ENCODE measurements at regions not wholly inside any gene's neighbourhood (a gene's known extent, or its start where the extent isn't known, plus 50 kb on each side); places are given as distances from the start of the nearest gene placed in this dataset.

- H3K9me3 ChIP-seq, result peaks cover 0 to 10% (median 0%) of the 10 kb centered on the region in 3 donors
- ATAC-seq (no peak), DNase-seq (no peak)
- no peaks in the 10 kb centered on the region for H3K4me1 ChIP-seq
- H3K4me3 ChIP-seq, result no peak overlapping the region
- H3K36me3 ChIP-seq (replicated peaks in 1 of 2; ENCODE audit: insufficient read depth in 1 of 2, low read depth in 2 of 2), result no peaks in the 10 kb centered on the region
- H3K27me3 ChIP-seq, result no peaks in the 10 kb centered on the region
- 95 to 96% methylated on average over 2 of the region's 2 CpGs for WGBS, 2 donors
- H3K27ac ChIP-seq, result no peak overlapping the region
- no peak for TF ChIP-seq POLR2A (IDR thresholded peaks at IDR 0.05)
- no peak for TF ChIP-seq CTCF (IDR thresholded peaks at IDR 0.05)
- intact Hi-C loops (cut with DNase I), result no loop called here
Observed at GRCh38 chr5:143537056-143537455, 133.6 kb upstream of the NR3C1 start.

- WGBS, 2 donors, result 80 to 98% methylated on average over 1 to 3 of the region's 3 CpGs
- H3K27ac ChIP-seq, result no peak overlapping the region
- H3K36me3 ChIP-seq (replicated peaks in 1 of 2; ENCODE audit: insufficient read depth in 1 of 2, low read depth in 2 of 2), result no peaks in the 10 kb centered on the region
- ATAC-seq (no peak), DNase-seq (peak in 3 of 4 donors; percentile 6 to 36 (median 12))
- no peaks in the 10 kb centered on the region for H3K27me3 ChIP-seq
- TF ChIP-seq POLR2A (IDR thresholded peaks at IDR 0.05), result no peak
- no peak for TF ChIP-seq CTCF (IDR thresholded peaks at IDR 0.05)
- no peaks in the 10 kb centered on the region for H3K4me1 ChIP-seq
- no peak overlapping the region for H3K4me3 ChIP-seq
- intact Hi-C loops (cut with DNase I), result no loop called here
- H3K9me3 ChIP-seq, result peaks cover 0 to 10% (median 0%) of the 10 kb centered on the region in 3 donors
Observed at GRCh38 chr5:143536364-143536763, 132.9 kb upstream of the NR3C1 start.

DNA sequence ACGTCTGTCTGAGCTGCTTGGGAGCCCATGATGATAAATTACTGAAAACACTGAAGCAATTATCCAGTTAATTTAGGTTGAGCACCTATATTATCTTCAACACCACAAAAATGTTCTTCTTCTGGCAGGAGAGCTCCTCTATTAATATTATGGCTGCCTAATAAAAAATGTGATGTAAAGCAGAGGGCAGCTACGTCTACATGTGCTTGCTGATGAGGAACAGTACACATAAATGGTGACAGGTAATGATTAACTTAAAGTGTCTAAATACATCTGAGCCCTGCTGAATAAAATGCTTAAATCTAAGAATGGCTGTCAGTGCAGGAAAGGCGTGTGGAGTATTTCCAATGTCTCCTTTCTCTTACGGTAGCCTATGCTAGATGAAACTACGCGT lies 131.3 kb upstream of the NR3C1 start:
- Histone ChIP-seq H3K36me3 (replicated peaks in 1 of 2; ENCODE audit: insufficient read depth in 1 of 2, low read depth in 2 of 2) (no peaks in the 10 kb centered on the region), H3K9me3 (peaks cover 0 to 10% (median 0%) of the 10 kb centered on the region in 3 donors), H3K27me3 (no peaks in the 10 kb centered on the region), H3K4me3 (no peak overlapping the region), H3K27ac (no peak overlapping the region), H3K4me1 (no peaks in the 10 kb centered on the region)
- DNase-seq, result no peak
- no peak for ATAC-seq
- no peak for TF ChIP-seq CTCF (IDR thresholded peaks at IDR 0.05)
- no peak for TF ChIP-seq POLR2A (IDR thresholded peaks at IDR 0.05)
- intact Hi-C loops (cut with DNase I), result no loop called here
- 72 to 78% methylated on average over 6 of the region's 6 CpGs for WGBS, 2 donors

GRCh38 chr5:143533978-143534760 lies 130.7 kb upstream of the NR3C1 start:
- intact Hi-C loops (cut with DNase I), result no loop called here
- Histone ChIP-seq H3K27ac (no peak overlapping the region), H3K9me3 (peaks cover 0 to 4% (median 0%) of the 10 kb centered on the region in 3 donors), H3K36me3 (replicated peaks in 1 of 2; ENCODE audit: insufficient read depth in 1 of 2, low read depth in 2 of 2) (no peaks in the 10 kb centered on the region), H3K4me1 (no peaks in the 10 kb centered on the region), H3K4me3 (no peak overlapping the region), H3K27me3 (no peaks in the 10 kb centered on the region)
- no peak for TF ChIP-seq CTCF (IDR thresholded peaks at IDR 0.05)
- no peak for TF ChIP-seq POLR2A (IDR thresholded peaks at IDR 0.05)
- DNase-seq, result peak in 3 of 4 donors; percentile 8 to 27 (median 16)
- no peak for ATAC-seq
- WGBS, 2 donors, result 52 to 61% methylated on average over 3 of the region's 3 CpGs

DNA sequence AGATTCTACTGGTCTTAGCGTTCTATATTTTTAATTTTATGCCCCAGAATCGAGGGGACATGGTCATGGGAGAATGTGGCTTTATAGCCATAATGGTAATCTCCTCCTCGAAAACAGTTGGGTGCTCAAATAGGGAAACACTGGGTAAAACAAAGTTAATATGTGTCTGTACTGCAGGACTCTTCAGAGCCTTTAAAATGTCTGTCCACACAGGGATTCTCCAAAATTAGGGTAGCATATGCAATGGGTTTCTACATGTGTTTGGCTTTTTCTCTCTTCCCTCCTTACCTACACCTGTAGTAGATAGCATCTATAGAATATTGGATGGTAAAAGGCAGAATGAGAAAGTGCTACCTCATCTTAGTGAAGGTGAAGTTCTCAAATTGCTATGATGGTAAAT lies 130.0 kb upstream of the NR3C1 start:
- H3K27me3 ChIP-seq, result no peaks in the 10 kb centered on the region
- no peak overlapping the region for H3K4me3 ChIP-seq
- H3K27ac ChIP-seq, result no peak overlapping the region
- 68 to 74% methylated on average over 3 of the region's 3 CpGs for WGBS, 2 donors
- no peaks in the 10 kb centered on the region for H3K36me3 ChIP-seq (replicated peaks in 1 of 2; ENCODE audit: insufficient read depth in 1 of 2, low read depth in 2 of 2)
- no peaks in the 10 kb centered on the region for H3K4me1 ChIP-seq
- TF ChIP-seq CTCF (IDR thresholded peaks at IDR 0.05) (no peak), POLR2A (IDR thresholded peaks at IDR 0.05) (no peak)
- intact Hi-C loops (cut with DNase I), result no loop called here
- ATAC-seq, result no peak
- DNase-seq, result no peak
- H3K9me3 ChIP-seq, result no peaks in the 10 kb centered on the region

Data from body of pancreas (tissue), 4 donors.